ENCODE measurements at regions not wholly inside any gene's neighbourhood (a gene's known extent, or its start where the extent isn't known, plus 50 kb on each side); places are given as distances from the start of the nearest gene placed in this dataset.
"Not testable (repeated sequence)": the region's sequence is repeated elsewhere in the genome, so short reads cannot be mapped to it uniquely, and the experiment has no call there.

- H3K27ac ChIP-seq (ENCODE audit: low read depth, low read length, severe bottlenecking); H3K36me3 ChIP-seq (ENCODE audit: control insufficient read depth, insufficient read depth, low read length); H3K4me3 ChIP-seq (ENCODE audit: extremely low read depth, insufficient read depth, low read length, poor library complexity, severe bottlenecking); H3K4me1 ChIP-seq (ENCODE audit: control insufficient read depth, insufficient read depth, low read length, poor library complexity, severe bottlenecking): not testable (repeated sequence)
- WGBS, 2 experiments (ENCODE audit: insufficient coverage in 2 of 2), result 96% methylated on average over 9 of the region's 46 CpGs; no CpG with 5 or more reads in 1 of the 2 experiments
- H3K9me3 ChIP-seq (ENCODE audit: control insufficient read depth, low read length), result peaks cover 13% of the 10 kb centered on the region
Measured at GRCh38 chr14:106401316-106401715, 874.9 kb downstream of the TMEM121 start.

- H3K4me3 ChIP-seq (ENCODE audit: extremely low read depth, insufficient read depth, low read length, poor library complexity, severe bottlenecking); H3K4me1 ChIP-seq (ENCODE audit: control insufficient read depth, insufficient read depth, low read length, poor library complexity, severe bottlenecking); H3K27ac ChIP-seq (ENCODE audit: low read depth, low read length, severe bottlenecking); H3K36me3 ChIP-seq (ENCODE audit: control insufficient read depth, insufficient read depth, low read length): not testable (repeated sequence)
- 77 to 100% methylated on average over 1 to 6 of the region's 9 CpGs for WGBS, 2 experiments (ENCODE audit: insufficient coverage in 2 of 2)
- peaks cover 17% of the 10 kb centered on the region for H3K9me3 ChIP-seq (ENCODE audit: control insufficient read depth, low read length)
Measured at GRCh38 chr14:106410229-106410628, 883.8 kb downstream of the TMEM121 start.

GRCh38 chr14:106414464-106414863, 888.1 kb downstream of the TMEM121 start:
- no peaks in the 10 kb centered on the region for H3K4me1 ChIP-seq (ENCODE audit: control insufficient read depth, insufficient read depth, low read length, poor library complexity, severe bottlenecking)
- no peak overlapping the region for H3K4me3 ChIP-seq (ENCODE audit: extremely low read depth, insufficient read depth, low read length, poor library complexity, severe bottlenecking)
- H3K27ac ChIP-seq (ENCODE audit: low read depth, low read length, severe bottlenecking), result no peak overlapping the region
- no peaks in the 10 kb centered on the region for H3K36me3 ChIP-seq (ENCODE audit: control insufficient read depth, insufficient read depth, low read length)
- peaks cover 39% of the 10 kb centered on the region for H3K9me3 ChIP-seq (ENCODE audit: control insufficient read depth, low read length)
- no CpG with 5 or more reads among the region's 1 CpG for WGBS, 2 experiments (ENCODE audit: insufficient coverage in 2 of 2)

GRCh38 chr14:106417224-106418049, 891.1 kb downstream of the TMEM121 start:
- H3K9me3 ChIP-seq (ENCODE audit: control insufficient read depth, low read length), result peaks cover 33% of the 10 kb centered on the region
- H3K4me3 ChIP-seq (ENCODE audit: extremely low read depth, insufficient read depth, low read length, poor library complexity, severe bottlenecking), result no peak overlapping the region
- H3K4me1 ChIP-seq (ENCODE audit: control insufficient read depth, insufficient read depth, low read length, poor library complexity, severe bottlenecking), result no peaks in the 10 kb centered on the region
- 69 to 74% methylated on average over 13 of the region's 13 CpGs for WGBS, 2 experiments (ENCODE audit: insufficient coverage in 2 of 2)
- H3K27ac ChIP-seq (ENCODE audit: low read depth, low read length, severe bottlenecking), result no peak overlapping the region
- no peaks in the 10 kb centered on the region for H3K36me3 ChIP-seq (ENCODE audit: control insufficient read depth, insufficient read depth, low read length)

- H3K4me1 ChIP-seq (ENCODE audit: control insufficient read depth, insufficient read depth, low read length, poor library complexity, severe bottlenecking), result no peaks in the 10 kb centered on the region
- no peak overlapping the region for H3K4me3 ChIP-seq (ENCODE audit: extremely low read depth, insufficient read depth, low read length, poor library complexity, severe bottlenecking)
- peaks cover 35% of the 10 kb centered on the region for H3K9me3 ChIP-seq (ENCODE audit: control insufficient read depth, low read length)
- WGBS, 2 experiments (ENCODE audit: insufficient coverage in 2 of 2), result 67 to 86% methylated on average over 1 to 3 of the region's 5 CpGs
- no peaks in the 10 kb centered on the region for H3K36me3 ChIP-seq (ENCODE audit: control insufficient read depth, insufficient read depth, low read length)
- no peak overlapping the region for H3K27ac ChIP-seq (ENCODE audit: low read depth, low read length, severe bottlenecking)
Measured at GRCh38 chr14:106419376-106419965, 893.1 kb downstream of the TMEM121 start.

- not testable (repeated sequence) for H3K4me3 ChIP-seq (ENCODE audit: extremely low read depth, insufficient read depth, low read length, poor library complexity, severe bottlenecking); H3K4me1 ChIP-seq (ENCODE audit: control insufficient read depth, insufficient read depth, low read length, poor library complexity, severe bottlenecking); H3K36me3 ChIP-seq (ENCODE audit: control insufficient read depth, insufficient read depth, low read length); H3K27ac ChIP-seq (ENCODE audit: low read depth, low read length, severe bottlenecking)
- H3K9me3 ChIP-seq (ENCODE audit: control insufficient read depth, low read length), result peaks cover 44% of the 10 kb centered on the region
- 64 to 71% methylated on average over 6 to 8 of the region's 20 CpGs for WGBS, 2 experiments (ENCODE audit: insufficient coverage in 2 of 2)
Measured at GRCh38 chr14:106421431-106422033, 895.1 kb downstream of the TMEM121 start.

GRCh38 chr14:106422066-106422465, 895.7 kb downstream of the TMEM121 start:
- Histone ChIP-seq H3K4me1 (ENCODE audit: control insufficient read depth, insufficient read depth, low read length, poor library complexity, severe bottlenecking) (no peaks in the 10 kb centered on the region), H3K4me3 (ENCODE audit: extremely low read depth, insufficient read depth, low read length, poor library complexity, severe bottlenecking) (no peak overlapping the region), H3K27ac (ENCODE audit: low read depth, low read length, severe bottlenecking) (no peak overlapping the region), H3K9me3 (ENCODE audit: control insufficient read depth, low read length) (peaks cover 40% of the 10 kb centered on the region), H3K36me3 (ENCODE audit: control insufficient read depth, insufficient read depth, low read length) (no peaks in the 10 kb centered on the region)
- 73 to 80% methylated on average over 3 to 4 of the region's 5 CpGs for WGBS, 2 experiments (ENCODE audit: insufficient coverage in 2 of 2)

- H3K9me3 ChIP-seq (ENCODE audit: control insufficient read depth, low read length), result peaks cover 18% of the 10 kb centered on the region
- WGBS, 2 experiments (ENCODE audit: insufficient coverage in 2 of 2), result 70 to 75% methylated on average over 4 to 5 of the region's 7 CpGs
- not testable (repeated sequence) for H3K4me3 ChIP-seq (ENCODE audit: extremely low read depth, insufficient read depth, low read length, poor library complexity, severe bottlenecking); H3K4me1 ChIP-seq (ENCODE audit: control insufficient read depth, insufficient read depth, low read length, poor library complexity, severe bottlenecking); H3K36me3 ChIP-seq (ENCODE audit: control insufficient read depth, insufficient read depth, low read length); H3K27ac ChIP-seq (ENCODE audit: low read depth, low read length, severe bottlenecking)
Measured at GRCh38 chr14:106425150-106425549, 898.8 kb downstream of the TMEM121 start.

GRCh38 chr14:106436310-106436905, 910.0 kb downstream of the TMEM121 start:
- no peaks in the 10 kb centered on the region for H3K36me3 ChIP-seq (ENCODE audit: control insufficient read depth, insufficient read depth, low read length)
- H3K4me1 ChIP-seq (ENCODE audit: control insufficient read depth, insufficient read depth, low read length, poor library complexity, severe bottlenecking), result no peaks in the 10 kb centered on the region
- H3K4me3 ChIP-seq (ENCODE audit: extremely low read depth, insufficient read depth, low read length, poor library complexity, severe bottlenecking), result no peak overlapping the region
- no peak overlapping the region for H3K27ac ChIP-seq (ENCODE audit: low read depth, low read length, severe bottlenecking)
- peaks cover 57% of the 10 kb centered on the region for H3K9me3 ChIP-seq (ENCODE audit: control insufficient read depth, low read length)
- 73% methylated on average over 13 to 15 of the region's 16 CpGs for WGBS, 2 experiments (ENCODE audit: insufficient coverage in 2 of 2)

GRCh38 chr14:106442857-106443256, 916.5 kb downstream of the TMEM121 start:
- peaks cover 59% of the 10 kb centered on the region for H3K9me3 ChIP-seq (ENCODE audit: control insufficient read depth, low read length)
- no peak overlapping the region for H3K27ac ChIP-seq (ENCODE audit: low read depth, low read length, severe bottlenecking)
- H3K36me3 ChIP-seq (ENCODE audit: control insufficient read depth, insufficient read depth, low read length), result no peaks in the 10 kb centered on the region
- no peaks in the 10 kb centered on the region for H3K4me1 ChIP-seq (ENCODE audit: control insufficient read depth, insufficient read depth, low read length, poor library complexity, severe bottlenecking)
- WGBS, 2 experiments (ENCODE audit: insufficient coverage in 2 of 2), result 44 to 54% methylated on average over 5 to 6 of the region's 7 CpGs
- H3K4me3 ChIP-seq (ENCODE audit: extremely low read depth, insufficient read depth, low read length, poor library complexity, severe bottlenecking), result no peak overlapping the region
